ENCODE measurements at regions not wholly inside any gene's neighbourhood (a gene's known extent, or its start where the extent isn't known, plus 50 kb on each side); places are given as distances from the start of the nearest gene placed in this dataset.

- ATAC-seq = no peak
- no peaks in the 10 kb centered on the region for H3K9me3 ChIP-seq
- no peak for TF ChIP-seq MAZ (IDR thresholded peaks at IDR 0.05; ENCODE audit: borderline replicate concordance, low read depth, low read length)
- TF ChIP-seq NR3C1 (IDR thresholded peaks at IDR 0.05) = no peak
- no peak for TF ChIP-seq CHD2 (IDR thresholded peaks at IDR 0.05; ENCODE audit: low read length, partially characterized antibody)
- no peak for TF ChIP-seq EP300 (IDR thresholded peaks at IDR 0.05)
- no peak for TF ChIP-seq HMGXB4 (CRISPR knock-in tag; IDR thresholded peaks at IDR 0.05; ENCODE audit: borderline replicate concordance)
- POLR2A ChIA-PET = no interaction called here
- H3K4me1 ChIP-seq = no peaks in the 10 kb centered on the region
- H3K4me3 ChIP-seq = no peak overlapping the region
- CTCF ChIA-PET = no interaction called here
- DNase-seq (ENCODE audit: low read depth in 1 of 2, low spot score in 1 of 2) = no peak
- no peak for FAIRE-seq
- H3K4me2 ChIP-seq = no peak overlapping the region
- H3K27ac ChIP-seq = no peak overlapping the region
- 21% methylated on average over 1 of the region's 1 CpG for WGBS (ENCODE audit: missing lambda C conversion rate)
Observed at GRCh38 chr14:90458536-90458935, 61.7 kb downstream of the CALM1 start.

- FAIRE-seq = no peak
- ATAC-seq = no peak
- POLR2A ChIA-PET = interaction anchor here (0.6 kb wide), 1 partner anchor 78 kb away, joined by 4 read pairs; no protein-coding TSS in a partner anchor
- Histone ChIP-seq H3K4me3 (no peak overlapping the region), H3K27ac (no peak overlapping the region), H3K4me1 (no peaks in the 10 kb centered on the region), H3K4me2 (no peak overlapping the region), H3K9me3 (no peaks in the 10 kb centered on the region)
- DNase-seq (ENCODE audit: low read depth in 1 of 2, low spot score in 1 of 2) = no peak
- 50% methylated on average over 5 of the region's 5 CpGs for WGBS (ENCODE audit: missing lambda C conversion rate)
- TF ChIP-seq MAX (IDR thresholded peaks at IDR 0.05) (no peak), EHF (CRISPR knock-in tag; IDR thresholded peaks at IDR 0.05) (no peak), RFX5 (IDR thresholded peaks at IDR 0.05) (no peak), ESRRA (IDR thresholded peaks at IDR 0.05; ENCODE audit: borderline replicate concordance, low read length) (no peak), CEBPB (IDR thresholded peaks at IDR 0.05) (no peak), SREBF2 (IDR thresholded peaks at IDR 0.05) (no peak), RCOR1 (IDR thresholded peaks at IDR 0.05; ENCODE audit: low read depth, low read length) (no peak), ZSCAN20 (CRISPR knock-in tag; IDR thresholded peaks at IDR 0.05) (no peak), CHD2 (IDR thresholded peaks at IDR 0.05; ENCODE audit: low read length, partially characterized antibody) (no peak), ELK1 (IDR thresholded peaks at IDR 0.05; ENCODE audit: low read depth, low read length) (no peak), FOSL2 (IDR thresholded peaks at IDR 0.05) (no peak), FOSL2 (CRISPR knock-in tag; IDR thresholded peaks at IDR 0.05) (no peak), EHMT2 (IDR thresholded peaks at IDR 0.05; ENCODE audit: low read depth) (no peak), FOXS1 (CRISPR knock-in tag; IDR thresholded peaks at IDR 0.05) (no peak), HOXB5 (CRISPR knock-in tag; IDR thresholded peaks at IDR 0.05) (no peak), POLR2A (IDR thresholded peaks at IDR 0.05; ENCODE audit: low read length) (no peak), BCL3 (IDR thresholded peaks at IDR 0.05) (no peak)
- CTCF ChIA-PET = interaction anchor here (0.6 kb wide), 1 partner anchor 205 kb away, joined by 4 read pairs; no protein-coding TSS in a partner anchor
Observed at GRCh38 chr14:90460136-90460535, 63.3 kb downstream of the CALM1 start.

- no peak overlapping the region for H3K27ac ChIP-seq
- DNase-seq (ENCODE audit: low read depth in 1 of 2, low spot score in 1 of 2) = peak in 1 of 2 experiments; percentile 20
- POLR2A ChIA-PET = interaction anchor here (0.9 kb wide), 1 partner anchor 64 kb away, joined by 6 read pairs; no protein-coding TSS in a partner anchor
- CTCF ChIA-PET = interaction anchor here (0.6 to 1.3 kb wide), 3 partner anchors 15 to 1800 kb away, joined by 3 to 4 read pairs (median 3); no protein-coding TSS in a partner anchor
- no peak for FAIRE-seq
- no peak overlapping the region for H3K4me2 ChIP-seq
- no peak for TF ChIP-seq EHMT2 (IDR thresholded peaks at IDR 0.05; ENCODE audit: low read depth)
- TF ChIP-seq POLR2AphosphoS2 (conservative IDR thresholded peaks at IDR 0.05; ENCODE audit: low read length) = no peak
- TF ChIP-seq SMC3 (IDR thresholded peaks at IDR 0.05) = no peak
- no peaks in the 10 kb centered on the region for H3K4me1 ChIP-seq
- H3K9me3 ChIP-seq = no peaks in the 10 kb centered on the region
- WGBS (ENCODE audit: missing lambda C conversion rate) = 56% methylated on average over 6 of the region's 6 CpGs
- H3K4me3 ChIP-seq = no peak overlapping the region
- peak; percentile 26 to 37; a peak in 1 of 6 replicates for ATAC-seq
Observed at GRCh38 chr14:90461425-90461824, 64.6 kb downstream of the CALM1 start.

Data from A549 (cell line).